ENCODE measurements at regions not wholly inside any gene's neighbourhood (a gene's known extent, or its start where the extent isn't known, plus 50 kb on each side); places are given as distances from the start of the nearest gene placed in this dataset.

- H3K27ac ChIP-seq (ENCODE audit: low read length), result no peak overlapping the region
- ATAC-seq (ENCODE audit: insufficient read depth, low read depth) (no peak), DNase-seq (no peak)
- H3K27me3 ChIP-seq (ENCODE audit: insufficient read depth, low read length, poor library complexity), result no peaks in the 10 kb centered on the region
- H4K20me1 ChIP-seq (ENCODE audit: insufficient read depth, low read length), result peaks cover 3% of the 10 kb centered on the region; the same call in 1 of the 2 replicates
- H3K4me1 ChIP-seq (ENCODE audit: insufficient read depth, low read length), result peaks cover 24% of the 10 kb centered on the region
- no peak overlapping the region for H3K4me2 ChIP-seq (ENCODE audit: insufficient read depth, low read length)
- TF ChIP-seq EZH2 (IDR thresholded peaks at IDR 0.05; ENCODE audit: borderline replicate concordance, low read depth, low read length, severe bottlenecking), result no peak
- TF ChIP-seq, protein P1, sequence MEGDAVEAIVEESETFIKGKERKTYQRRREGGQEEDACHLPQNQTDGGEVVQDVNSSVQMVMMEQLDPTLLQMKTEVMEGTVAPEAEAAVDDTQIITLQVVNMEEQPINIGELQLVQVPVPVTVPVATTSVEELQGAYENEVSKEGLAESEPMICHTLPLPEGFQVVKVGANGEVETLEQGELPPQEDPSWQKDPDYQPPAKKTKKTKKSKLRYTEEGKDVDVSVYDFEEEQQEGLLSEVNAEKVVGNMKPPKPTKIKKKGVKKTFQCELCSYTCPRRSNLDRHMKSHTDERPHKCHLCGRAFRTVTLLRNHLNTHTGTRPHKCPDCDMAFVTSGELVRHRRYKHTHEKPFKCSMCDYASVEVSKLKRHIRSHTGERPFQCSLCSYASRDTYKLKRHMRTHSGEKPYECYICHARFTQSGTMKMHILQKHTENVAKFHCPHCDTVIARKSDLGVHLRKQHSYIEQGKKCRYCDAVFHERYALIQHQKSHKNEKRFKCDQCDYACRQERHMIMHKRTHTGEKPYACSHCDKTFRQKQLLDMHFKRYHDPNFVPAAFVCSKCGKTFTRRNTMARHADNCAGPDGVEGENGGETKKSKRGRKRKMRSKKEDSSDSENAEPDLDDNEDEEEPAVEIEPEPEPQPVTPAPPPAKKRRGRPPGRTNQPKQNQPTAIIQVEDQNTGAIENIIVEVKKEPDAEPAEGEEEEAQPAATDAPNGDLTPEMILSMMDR (IDR thresholded peaks at IDR 0.05; ENCODE audit: borderline replicate concordance, extremely low read depth, low read length, poor library complexity, severe bottlenecking), result no peak
- H3K79me2 ChIP-seq (ENCODE audit: insufficient read depth, low read length), result no peaks in the 10 kb centered on the region
- H3K9me3 ChIP-seq (ENCODE audit: insufficient read depth, low read length, severe bottlenecking), result no peaks in the 10 kb centered on the region
- no peak overlapping the region for H3K4me3 ChIP-seq (ENCODE audit: low read depth in 1 of 2, low read length in 2 of 2)
- no peaks in the 10 kb centered on the region for H3K36me3 ChIP-seq (ENCODE audit: insufficient read depth, low read length)
- no peak overlapping the region for H3K9ac ChIP-seq (ENCODE audit: low read depth, low read length)
- H2AFZ ChIP-seq (ENCODE audit: low read depth, low read length), result no peak overlapping the region
These were observed 70.9 kb upstream of the PRDM11 start for GRCh38 chr11:45075519-45075918.

- no peak for ATAC-seq (ENCODE audit: insufficient read depth, low read depth)
- Histone ChIP-seq H3K9me3 (ENCODE audit: insufficient read depth, low read length, severe bottlenecking) (no peaks in the 10 kb centered on the region), H3K9ac (ENCODE audit: low read depth, low read length) (no peak overlapping the region), H3K4me1 (ENCODE audit: insufficient read depth, low read length) (peaks cover 29% of the 10 kb centered on the region), H4K20me1 (ENCODE audit: insufficient read depth, low read length) (peaks cover 3% of the 10 kb centered on the region; the same call in 1 of the 2 replicates), H3K79me2 (ENCODE audit: insufficient read depth, low read length) (no peaks in the 10 kb centered on the region), H3K4me3 (ENCODE audit: low read depth in 1 of 2, low read length in 2 of 2) (no peak overlapping the region), H3K27me3 (ENCODE audit: insufficient read depth, low read length, poor library complexity) (no peaks in the 10 kb centered on the region), H3K36me3 (ENCODE audit: insufficient read depth, low read length) (no peaks in the 10 kb centered on the region), H3K4me2 (ENCODE audit: insufficient read depth, low read length) (no peak overlapping the region), H3K27ac (ENCODE audit: low read length) (no peak overlapping the region), H2AFZ (ENCODE audit: low read depth, low read length) (no peak overlapping the region)
- TF ChIP-seq, protein P1 (IDR thresholded peaks at IDR 0.05; ENCODE audit: borderline replicate concordance, extremely low read depth, low read length, poor library complexity, severe bottlenecking), result no peak
- TF ChIP-seq EZH2 (IDR thresholded peaks at IDR 0.05; ENCODE audit: borderline replicate concordance, low read depth, low read length, severe bottlenecking), result no peak
- no peak for DNase-seq
These were observed 70.5 kb upstream of the PRDM11 start for GRCh38 chr11:45075952-45076351.

DNA sequence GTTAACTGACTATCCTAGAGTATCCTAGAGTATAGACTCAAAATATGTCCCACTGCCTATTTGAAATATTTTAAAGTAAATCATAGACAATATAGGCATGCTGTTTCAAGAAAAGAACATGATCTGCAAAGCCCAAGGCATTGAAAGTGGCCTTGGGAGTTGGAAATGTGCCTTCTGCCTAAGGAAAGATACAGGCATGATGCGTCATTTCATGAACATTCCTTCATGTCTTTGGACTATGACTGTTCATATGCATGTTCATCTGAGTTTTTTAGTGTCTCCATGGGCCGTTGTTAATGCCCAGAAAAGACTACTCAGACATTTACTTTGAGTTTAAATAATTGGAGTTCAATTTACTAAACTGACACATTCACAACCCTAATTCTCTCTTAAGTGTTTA is 69.7 kb upstream of the PRDM11 start:
- no peak for DNase-seq
- Histone ChIP-seq H4K20me1 (ENCODE audit: insufficient read depth, low read length) (peaks cover 3% of the 10 kb centered on the region; the same call in 1 of the 2 replicates), H3K4me1 (ENCODE audit: insufficient read depth, low read length) (peaks cover 32% of the 10 kb centered on the region), H3K9me3 (ENCODE audit: insufficient read depth, low read length, severe bottlenecking) (no peaks in the 10 kb centered on the region), H3K79me2 (ENCODE audit: insufficient read depth, low read length) (no peaks in the 10 kb centered on the region), H3K4me2 (ENCODE audit: insufficient read depth, low read length) (no peak overlapping the region), H2AFZ (ENCODE audit: low read depth, low read length) (no peak overlapping the region), H3K27ac (ENCODE audit: low read length) (no peak overlapping the region), H3K4me3 (ENCODE audit: low read depth in 1 of 2, low read length in 2 of 2) (no peak overlapping the region), H3K36me3 (ENCODE audit: insufficient read depth, low read length) (no peaks in the 10 kb centered on the region), H3K27me3 (ENCODE audit: insufficient read depth, low read length, poor library complexity) (no peaks in the 10 kb centered on the region), H3K9ac (ENCODE audit: low read depth, low read length) (no peak overlapping the region)
- no peak for ATAC-seq (ENCODE audit: insufficient read depth, low read depth)
- TF ChIP-seq, protein P1 (IDR thresholded peaks at IDR 0.05; ENCODE audit: borderline replicate concordance, extremely low read depth, low read length, poor library complexity, severe bottlenecking), result no peak
- TF ChIP-seq EZH2 (IDR thresholded peaks at IDR 0.05; ENCODE audit: borderline replicate concordance, low read depth, low read length, severe bottlenecking), result no peak

All from DND-41 (cell line).